ENCODE measurements at regions not wholly inside any gene's neighbourhood (a gene's known extent, or its start where the extent isn't known, plus 50 kb on each side); places are given as distances from the start of the nearest gene placed in this dataset.

GRCh38 chr6:15947923-15948322 lies 181.0 kb upstream of the MYLIP start:
- DNase-seq = no peak
- intact Hi-C loops (cut with DNase I; ENCODE audit: low total_unique reads) = no loop called here
- TF ChIP-seq CTCF (IDR thresholded peaks at IDR 0.05) = no peak
- no peak for TF ChIP-seq POLR2A (IDR thresholded peaks at IDR 0.05)
- Histone ChIP-seq H3K4me3 (no peak overlapping the region), H3K27ac (no peak overlapping the region), H3K36me3 (no peaks in the 10 kb centered on the region), H3K27me3 (no peaks in the 10 kb centered on the region), H3K4me1 (peaks cover 0 to 4% of the 10 kb centered on the region in 2 donors), H3K9me3 (no peaks in the 10 kb centered on the region)

GRCh38 chr6:15947436-15947835 lies 181.4 kb upstream of the MYLIP start:
- Histone ChIP-seq H3K4me1 (no peaks in the 10 kb centered on the region), H3K9me3 (no peaks in the 10 kb centered on the region), H3K4me3 (no peak overlapping the region), H3K27ac (no peak overlapping the region), H3K27me3 (no peaks in the 10 kb centered on the region), H3K36me3 (no peaks in the 10 kb centered on the region)
- TF ChIP-seq POLR2A (IDR thresholded peaks at IDR 0.05) (no peak), CTCF (IDR thresholded peaks at IDR 0.05) (no peak)
- intact Hi-C loops (cut with DNase I; ENCODE audit: low total_unique reads) = no loop called here
- DNase-seq = no peak

- DNase-seq = no peak
- H3K4me1 ChIP-seq = no peaks in the 10 kb centered on the region
- H3K27ac ChIP-seq = no peak overlapping the region
- intact Hi-C loops (cut with DNase I; ENCODE audit: low total_unique reads) = no loop called here
- TF ChIP-seq CTCF (IDR thresholded peaks at IDR 0.05) = no peak
- no peak for TF ChIP-seq POLR2A (IDR thresholded peaks at IDR 0.05)
- no peak overlapping the region for H3K4me3 ChIP-seq
- no peaks in the 10 kb centered on the region for H3K27me3 ChIP-seq
- no peaks in the 10 kb centered on the region for H3K9me3 ChIP-seq
- no peaks in the 10 kb centered on the region for H3K36me3 ChIP-seq
Measured at GRCh38 chr6:15946701-15947385, 182.0 kb upstream of the MYLIP start.

- DNase-seq = no peak
- intact Hi-C loops (cut with DNase I; ENCODE audit: low total_unique reads) = no loop called here
- Histone ChIP-seq H3K4me3 (no peak overlapping the region), H3K36me3 (no peaks in the 10 kb centered on the region), H3K27me3 (no peaks in the 10 kb centered on the region), H3K4me1 (no peaks in the 10 kb centered on the region), H3K27ac (no peak overlapping the region), H3K9me3 (no peaks in the 10 kb centered on the region)
- TF ChIP-seq POLR2A (IDR thresholded peaks at IDR 0.05) (no peak), CTCF (IDR thresholded peaks at IDR 0.05) (no peak)
Measured at GRCh38 chr6:15945593-15946159, 183.2 kb upstream of the MYLIP start.

- H3K9me3 ChIP-seq = no peaks in the 10 kb centered on the region
- no peak for TF ChIP-seq CTCF (IDR thresholded peaks at IDR 0.05)
- TF ChIP-seq POLR2A (IDR thresholded peaks at IDR 0.05) = no peak
- H3K4me3 ChIP-seq = no peak overlapping the region
- no peak for DNase-seq
- no peaks in the 10 kb centered on the region for H3K27me3 ChIP-seq
- no peaks in the 10 kb centered on the region for H3K36me3 ChIP-seq
- intact Hi-C loops (cut with DNase I; ENCODE audit: low total_unique reads) = no loop called here
- no peak overlapping the region for H3K27ac ChIP-seq
- H3K4me1 ChIP-seq = no peaks in the 10 kb centered on the region
Measured at GRCh38 chr6:15943423-15943822, 185.5 kb upstream of the MYLIP start.

All from uterus (tissue), 3 donors.